ENCODE measurements at regions not wholly inside any gene's neighbourhood (a gene's known extent, or its start where the extent isn't known, plus 50 kb on each side); places are given as distances from the start of the nearest gene placed in this dataset.

DNA sequence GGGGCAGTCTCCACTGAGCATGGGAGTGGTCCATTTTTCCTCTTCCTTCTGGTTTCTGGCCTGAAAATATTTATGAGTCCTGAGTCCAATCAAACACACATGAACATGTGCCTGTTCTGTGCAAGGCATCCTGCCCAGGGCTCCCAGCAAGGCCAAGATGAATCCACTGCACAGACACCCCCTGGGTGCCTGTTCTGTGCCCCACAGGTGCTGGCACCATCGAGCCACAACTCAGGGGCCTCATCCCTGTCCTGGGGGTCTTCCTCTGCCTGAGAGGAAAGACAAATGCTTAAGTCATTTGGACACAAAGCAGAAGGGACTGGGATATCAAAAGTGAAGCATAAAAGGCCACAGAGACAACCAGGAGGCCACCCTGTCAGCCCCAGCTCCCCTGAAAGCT, 87.4 kb upstream of the IQSEC1 start:
- no peaks in the 10 kb centered on the region for H3K36me3 ChIP-seq (ENCODE audit: low read depth, missing control alignments)
- no peak overlapping the region for H3K4me3 ChIP-seq
- no peak for DNase-seq
- H3K4me1 ChIP-seq, result no peaks in the 10 kb centered on the region
- TF ChIP-seq, protein P1, sequence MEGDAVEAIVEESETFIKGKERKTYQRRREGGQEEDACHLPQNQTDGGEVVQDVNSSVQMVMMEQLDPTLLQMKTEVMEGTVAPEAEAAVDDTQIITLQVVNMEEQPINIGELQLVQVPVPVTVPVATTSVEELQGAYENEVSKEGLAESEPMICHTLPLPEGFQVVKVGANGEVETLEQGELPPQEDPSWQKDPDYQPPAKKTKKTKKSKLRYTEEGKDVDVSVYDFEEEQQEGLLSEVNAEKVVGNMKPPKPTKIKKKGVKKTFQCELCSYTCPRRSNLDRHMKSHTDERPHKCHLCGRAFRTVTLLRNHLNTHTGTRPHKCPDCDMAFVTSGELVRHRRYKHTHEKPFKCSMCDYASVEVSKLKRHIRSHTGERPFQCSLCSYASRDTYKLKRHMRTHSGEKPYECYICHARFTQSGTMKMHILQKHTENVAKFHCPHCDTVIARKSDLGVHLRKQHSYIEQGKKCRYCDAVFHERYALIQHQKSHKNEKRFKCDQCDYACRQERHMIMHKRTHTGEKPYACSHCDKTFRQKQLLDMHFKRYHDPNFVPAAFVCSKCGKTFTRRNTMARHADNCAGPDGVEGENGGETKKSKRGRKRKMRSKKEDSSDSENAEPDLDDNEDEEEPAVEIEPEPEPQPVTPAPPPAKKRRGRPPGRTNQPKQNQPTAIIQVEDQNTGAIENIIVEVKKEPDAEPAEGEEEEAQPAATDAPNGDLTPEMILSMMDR (IDR thresholded peaks at IDR 0.05), result no peak
- TF ChIP-seq POLR2A (IDR thresholded peaks at IDR 0.05), result no peak
- H3K27me3 ChIP-seq, result no peaks in the 10 kb centered on the region
- H3K9me3 ChIP-seq, result no peaks in the 10 kb centered on the region
- H3K27ac ChIP-seq, result no peak overlapping the region
- WGBS, 2 donors, result 25 to 36% methylated on average over 1 of the region's 1 CpG
- intact Hi-C loops (cut with DNase I; ENCODE audit: low total_unique reads), result no loop called here

DNA sequence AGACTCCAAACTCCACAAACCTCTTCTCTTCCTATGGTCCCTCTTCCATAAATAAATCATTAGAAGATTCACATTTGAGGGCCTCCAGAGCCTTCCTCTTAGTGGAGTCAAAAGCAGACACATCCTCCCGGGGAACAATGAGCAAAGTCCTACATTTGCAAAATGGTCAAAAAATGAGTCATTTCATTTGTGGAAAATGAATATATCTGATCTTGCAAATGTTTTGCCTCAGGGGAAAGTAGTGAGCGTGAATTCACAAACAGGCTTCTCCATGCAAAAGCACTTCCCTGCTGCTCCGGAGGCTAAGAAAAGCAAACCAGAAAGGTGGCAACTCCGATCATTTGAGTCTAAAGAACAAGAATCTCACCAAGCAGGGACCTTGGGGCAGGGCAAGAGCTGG, 86.7 kb upstream of the IQSEC1 start:
- no peaks in the 10 kb centered on the region for H3K4me1 ChIP-seq
- intact Hi-C loops (cut with DNase I; ENCODE audit: low total_unique reads), result no loop called here
- DNase-seq, result no peak
- H3K27me3 ChIP-seq, result no peaks in the 10 kb centered on the region
- WGBS, 2 donors, result 94 to 96% methylated on average over 4 of the region's 4 CpGs
- H3K36me3 ChIP-seq (ENCODE audit: low read depth, missing control alignments), result no peaks in the 10 kb centered on the region
- H3K27ac ChIP-seq, result no peak overlapping the region
- no peaks in the 10 kb centered on the region for H3K9me3 ChIP-seq
- no peak for TF ChIP-seq POLR2A (IDR thresholded peaks at IDR 0.05)
- TF ChIP-seq, protein P1 (IDR thresholded peaks at IDR 0.05), result no peak
- H3K4me3 ChIP-seq, result no peak overlapping the region

DNA sequence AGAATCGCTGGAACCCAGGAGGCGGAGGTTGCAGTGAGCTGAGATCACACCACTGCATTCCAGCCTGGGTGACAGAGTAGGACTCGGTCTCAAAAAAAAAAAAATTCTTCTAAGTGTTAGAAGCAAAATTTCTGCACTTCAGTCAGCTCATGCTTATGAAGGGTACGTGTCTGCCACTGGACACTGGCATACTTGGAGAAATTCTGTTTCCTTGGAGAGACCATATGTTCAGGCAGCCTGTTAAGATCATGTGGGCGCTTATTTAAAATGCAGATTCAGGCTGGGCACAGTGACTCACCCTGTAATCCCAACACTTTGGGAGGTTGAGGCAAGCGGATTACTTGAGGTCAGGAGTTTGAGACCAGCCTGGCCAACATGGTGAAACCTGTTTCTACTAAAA, 85.6 kb upstream of the IQSEC1 start:
- Histone ChIP-seq H3K36me3 (ENCODE audit: low read depth, missing control alignments) (no peaks in the 10 kb centered on the region), H3K27me3 (no peaks in the 10 kb centered on the region), H3K27ac (no peak overlapping the region), H3K4me1 (no peaks in the 10 kb centered on the region), H3K4me3 (no peak overlapping the region), H3K9me3 (no peaks in the 10 kb centered on the region)
- WGBS, 2 donors, result 93 to 96% methylated on average over 6 of the region's 6 CpGs
- TF ChIP-seq, protein P1 (IDR thresholded peaks at IDR 0.05), result no peak
- no peak for TF ChIP-seq POLR2A (IDR thresholded peaks at IDR 0.05)
- intact Hi-C loops (cut with DNase I; ENCODE audit: low total_unique reads), result no loop called here
- no peak for DNase-seq

DNA sequence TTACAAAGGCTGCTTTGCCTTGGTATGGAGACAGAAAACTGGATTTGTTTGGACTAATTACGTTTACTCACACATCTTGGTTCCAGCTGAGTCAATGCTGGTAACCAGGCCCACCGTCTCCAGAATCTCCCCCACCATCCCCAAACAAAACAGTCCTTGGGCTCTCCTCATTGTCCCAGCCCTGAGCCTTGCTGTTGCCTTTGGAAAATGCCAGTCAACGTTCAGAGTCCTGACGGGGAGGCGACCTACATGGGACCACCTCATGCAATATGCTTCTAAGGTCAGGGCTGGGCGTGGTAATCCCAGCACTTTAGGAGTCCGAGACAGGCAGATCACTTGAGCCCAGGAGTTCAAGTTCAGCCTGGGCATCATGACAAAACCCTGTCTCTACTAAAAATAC, 85.2 kb upstream of the IQSEC1 start:
- Histone ChIP-seq H3K27ac (no peak overlapping the region), H3K4me1 (no peaks in the 10 kb centered on the region), H3K9me3 (no peaks in the 10 kb centered on the region), H3K27me3 (no peaks in the 10 kb centered on the region), H3K36me3 (ENCODE audit: low read depth, missing control alignments) (no peaks in the 10 kb centered on the region), H3K4me3 (no peak overlapping the region)
- 82 to 87% methylated on average over 6 to 7 of the region's 7 CpGs for WGBS, 2 donors
- TF ChIP-seq POLR2A (IDR thresholded peaks at IDR 0.05), result no peak
- TF ChIP-seq, protein P1 (IDR thresholded peaks at IDR 0.05), result no peak
- intact Hi-C loops (cut with DNase I; ENCODE audit: low total_unique reads), result no loop called here
- DNase-seq, result no peak

DNA sequence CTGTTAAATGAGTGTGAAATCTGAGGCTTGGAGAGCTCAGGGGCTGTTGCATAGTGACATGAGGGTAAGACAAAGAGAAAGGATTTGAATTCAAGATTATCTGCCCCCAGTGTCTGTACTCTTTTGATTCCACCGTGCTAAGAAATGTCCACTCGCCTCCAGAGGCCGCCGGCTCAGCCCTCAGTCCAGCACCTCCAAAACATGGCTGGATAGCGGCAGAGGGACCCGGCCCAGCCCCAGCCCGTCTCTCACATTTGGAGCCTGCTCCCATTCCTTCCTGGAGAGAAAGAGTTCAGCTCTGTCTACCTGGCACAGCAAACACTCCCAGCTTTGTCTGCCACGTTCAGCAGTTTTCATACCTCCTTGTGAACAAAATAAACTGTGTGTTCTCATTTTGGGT, 84.8 kb upstream of the IQSEC1 start:
- no peaks in the 10 kb centered on the region for H3K4me1 ChIP-seq
- intact Hi-C loops (cut with DNase I; ENCODE audit: low total_unique reads), result no loop called here
- DNase-seq, result no peak
- WGBS, 2 donors, result 77 to 80% methylated on average over 8 of the region's 8 CpGs
- no peak overlapping the region for H3K4me3 ChIP-seq
- no peaks in the 10 kb centered on the region for H3K36me3 ChIP-seq (ENCODE audit: low read depth, missing control alignments)
- no peaks in the 10 kb centered on the region for H3K27me3 ChIP-seq
- no peak for TF ChIP-seq POLR2A (IDR thresholded peaks at IDR 0.05)
- TF ChIP-seq, protein P1 (IDR thresholded peaks at IDR 0.05), result no peak
- no peak overlapping the region for H3K27ac ChIP-seq
- no peaks in the 10 kb centered on the region for H3K9me3 ChIP-seq

Measured in testis (tissue), 2 donors.